ENCODE measurements at regions not wholly inside any gene's neighbourhood (a gene's known extent, or its start where the extent isn't known, plus 50 kb on each side); places are given as distances from the start of the nearest gene placed in this dataset.

DNA sequence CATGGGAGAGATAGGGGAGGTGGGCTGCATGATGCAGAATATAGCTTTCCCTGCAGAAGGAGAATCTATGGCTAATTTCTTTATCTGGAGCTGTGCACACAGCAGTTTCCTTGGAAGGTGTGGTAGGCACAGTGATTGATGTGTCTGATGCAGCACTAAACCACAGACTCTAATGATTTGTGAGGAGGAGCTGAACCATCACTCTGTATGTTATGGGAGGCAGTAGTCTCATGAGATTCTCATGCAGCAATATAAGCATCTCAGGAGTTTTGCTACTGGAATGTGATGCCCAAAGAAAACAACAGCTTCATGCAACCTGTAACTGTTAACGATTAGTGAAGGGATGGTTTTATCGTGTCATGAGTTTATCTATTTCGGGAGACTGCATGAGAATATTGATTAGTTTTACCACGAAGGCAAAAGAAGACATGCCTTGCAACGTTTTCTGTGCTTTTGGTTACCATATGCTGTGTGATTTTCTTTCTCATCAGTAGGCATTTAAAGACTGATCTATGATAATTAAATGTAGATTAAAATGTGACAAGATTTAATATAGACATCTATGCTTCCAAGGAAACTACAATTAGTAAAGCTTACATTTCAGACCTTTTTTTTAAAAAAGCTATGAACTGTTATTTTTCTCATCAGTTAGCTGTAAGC lies 286.8 kb downstream of the ARL6IP6 start:
- DNase-seq, result no peak
- no peaks in the 10 kb centered on the region for H3K27me3 ChIP-seq
- H3K9me3 ChIP-seq, result no peaks in the 10 kb centered on the region
- H3K4me3 ChIP-seq, result no peak overlapping the region
- TF ChIP-seq CTCF (IDR thresholded peaks at IDR 0.05), result no peak
- no peak for TF ChIP-seq POLR2A (IDR thresholded peaks at IDR 0.05)
- 62 to 68% methylated on average over 5 of the region's 5 CpGs for WGBS, 2 donors
- H3K36me3 ChIP-seq, result no peaks in the 10 kb centered on the region
- intact Hi-C loops (cut with DNase I), result no loop called here
- no peak overlapping the region for H3K27ac ChIP-seq
- no peaks in the 10 kb centered on the region for H3K4me1 ChIP-seq

- WGBS, 2 donors, result 81 to 86% methylated on average over 3 of the region's 3 CpGs
- Histone ChIP-seq H3K36me3 (no peaks in the 10 kb centered on the region), H3K27ac (no peak overlapping the region), H3K27me3 (no peaks in the 10 kb centered on the region), H3K4me3 (no peak overlapping the region), H3K4me1 (no peaks in the 10 kb centered on the region), H3K9me3 (no peaks in the 10 kb centered on the region)
- no peak for DNase-seq
- intact Hi-C loops (cut with DNase I), result no loop called here
- no peak for TF ChIP-seq CTCF (IDR thresholded peaks at IDR 0.05)
- TF ChIP-seq POLR2A (IDR thresholded peaks at IDR 0.05), result no peak
Measured at GRCh38 chr2:153004627-153005026, 286.2 kb downstream of the ARL6IP6 start.

- DNase-seq, result no peak
- no peak for TF ChIP-seq CTCF (IDR thresholded peaks at IDR 0.05)
- TF ChIP-seq POLR2A (IDR thresholded peaks at IDR 0.05), result no peak
- H3K27ac ChIP-seq, result no peak overlapping the region
- H3K4me1 ChIP-seq, result no peaks in the 10 kb centered on the region
- intact Hi-C loops (cut with DNase I), result no loop called here
- H3K27me3 ChIP-seq, result no peaks in the 10 kb centered on the region
- H3K4me3 ChIP-seq, result no peak overlapping the region
- 67% methylated on average over 1 of the region's 1 CpG for WGBS, 2 donors
- no peaks in the 10 kb centered on the region for H3K36me3 ChIP-seq
- H3K9me3 ChIP-seq, result peaks cover 0 to 9% (median 0%) of the 10 kb centered on the region in 3 donors
Measured at GRCh38 chr2:152974146-152974545, 255.7 kb downstream of the ARL6IP6 start.

- no peaks in the 10 kb centered on the region for H3K36me3 ChIP-seq
- no peaks in the 10 kb centered on the region for H3K4me1 ChIP-seq
- no peak overlapping the region for H3K27ac ChIP-seq
- 33 to 56% methylated on average over 1 of the region's 1 CpG for WGBS, 2 donors
- H3K4me3 ChIP-seq, result no peak overlapping the region
- intact Hi-C loops (cut with DNase I), result no loop called here
- no peak for TF ChIP-seq POLR2A (IDR thresholded peaks at IDR 0.05)
- no peak for TF ChIP-seq CTCF (IDR thresholded peaks at IDR 0.05)
- DNase-seq, result no peak
- H3K9me3 ChIP-seq, result peaks cover 0 to 12% (median 0%) of the 10 kb centered on the region in 3 donors
- H3K27me3 ChIP-seq, result no peaks in the 10 kb centered on the region
Measured at GRCh38 chr2:152971685-152972084, 253.3 kb downstream of the ARL6IP6 start.

- WGBS, 2 donors, result 29 to 32% methylated on average over 2 of the region's 2 CpGs
- no peak for DNase-seq
Measured at GRCh38 chr2:152962446-152962845, 244.0 kb downstream of the ARL6IP6 start.

More at GRCh38 chr2:152962446-152962845, 244.0 kb downstream of the ARL6IP6 start:
- Histone ChIP-seq H3K27ac (peak overlapping the region in 1 of 4 donors; percentile 7), H3K27me3 (no peaks in the 10 kb centered on the region), H3K36me3 (no peaks in the 10 kb centered on the region), H3K9me3 (no peaks in the 10 kb centered on the region), H3K4me1 (peaks cover 0 to 6% (median 0%) of the 10 kb centered on the region in 3 donors), H3K4me3 (no peak overlapping the region)
- TF ChIP-seq CTCF (IDR thresholded peaks at IDR 0.05), result no peak
- TF ChIP-seq POLR2A (IDR thresholded peaks at IDR 0.05), result no peak
- intact Hi-C loops (cut with DNase I), result no loop called here
